PC-3 (cell line): ENCODE measurements at regions not wholly inside any gene's neighbourhood (a gene's known extent, or its start where the extent isn't known, plus 50 kb on each side); places are given as distances from the start of the nearest gene placed in this dataset.

ENCODE experiments used
- ATAC-seq: fragments of 200-7000 bp; cut with Tn5 transposase; 2 replicates; pipeline ENCODE4 v1.9.1; 2020; ENCODE audit warnings: mild to moderate bottlenecking, moderate library complexity
- BruUV-seq: library from RNA; stranded (reverse); fragments of 400-500 nt; replicated peaks from 2 replicates; lab custom pipeline; 2021; lab: Mats Ljungman, UMichigan
- CTCF ChIA-PET: fragments of 300-600 bp; sonication (Branson Sonifier 250); formaldehyde crosslinking; loops from one replicate; lab custom pipeline; 2022; ENCODE audit warnings: antibody characterized with exemption; lab: Charles Lee
- POLR2A ChIA-PET: fragments of 300-600 bp; sonication (Branson Sonifier 250); formaldehyde crosslinking; loops from one replicate; lab custom pipeline; 2022; ENCODE audit warnings: antibody characterized with exemption; ENCODE audit not compliant: unreplicated experiment; lab: Charles Lee
- DNase-seq: peaks from one replicate; pipeline ENCODE4 v3.0.0-alpha.2; 2015
- H2AFZ ChIP-seq: fragments of 300-600 bp; sonication (generic); 2 replicates; pipeline ENCODE4 v1.6.0; 2016; ENCODE audit warnings: antibody characterized with exemption, low read length
- H3F3A ChIP-seq: fragments of 300-600 bp; sonication (generic); one replicate; pipeline ENCODE4 v1.6.0; 2017; ENCODE audit warnings: antibody characterized with exemption, low read length, control low read depth, mild to moderate bottlenecking; ENCODE audit not compliant: unreplicated experiment
- H3K27ac ChIP-seq: fragments of 300-600 bp; sonication (generic); 2 replicates; pipeline ENCODE4 v1.5.1; 2016; ENCODE audit warnings: mild to moderate bottlenecking, low read length
- H3K27me3 ChIP-seq: fragments of 300-600 bp; sonication (generic); 2 replicates; pipeline ENCODE4 v1.6.1; 2016; ENCODE audit warnings: low read length, mixed read lengths
- H3K36me3 ChIP-seq: fragments of 300-600 bp; sonication (generic); 2 replicates; pipeline ENCODE4 v1.6.1; 2016; ENCODE audit warnings: low read depth, mixed run types, low read length, mixed read lengths
- H3K4me1 ChIP-seq: fragments of 300-600 bp; sonication (generic); 2 replicates; pipeline ENCODE4 v1.5.1; 2016; ENCODE audit warnings: low read length; ENCODE audit not compliant: insufficient read depth
- H3K4me2 ChIP-seq: fragments of 300-600 bp; sonication (generic); 2 replicates; pipeline ENCODE4 v1.6.0; 2016; ENCODE audit warnings: low read length
- H3K4me3 ChIP-seq: fragments of 300-600 bp; sonication (generic); 2 replicates; pipeline ENCODE4 v1.5.1; 2016; ENCODE audit warnings: mild to moderate bottlenecking, low read length, mixed read lengths
- H3K79me2 ChIP-seq: fragments of 300-600 bp; sonication (generic); 2 replicates; pipeline ENCODE4 v1.6.1; 2017; ENCODE audit warnings: low read length, mixed read lengths
- H3K9ac ChIP-seq: fragments of 300-600 bp; sonication (generic); 2 replicates; pipeline ENCODE4 v1.6.0; 2016; ENCODE audit warnings: mild to moderate bottlenecking, low read length
- H3K9me2 ChIP-seq: fragments of 300-600 bp; sonication (generic); replicated peaks from 2 replicates; pipeline ENCODE4 v1.6.1; 2016; ENCODE audit warnings: mixed run types, low read length, mixed read lengths
- H3K9me3 ChIP-seq: fragments of 300-600 bp; sonication (generic); 2 replicates; pipeline ENCODE4 v1.6.1; 2016; ENCODE audit warnings: low read length, mixed read lengths
- H4K20me1 ChIP-seq: fragments of 300-600 bp; sonication (generic); 2 replicates; pipeline ENCODE4 v1.6.1; 2016; ENCODE audit warnings: low read length, mixed read lengths
- CTCF ChIP-seq: fragments of 300-600 bp; sonication (generic); conservative IDR thresholded peaks from 2 replicates; pipeline ENCODE4 v1.5.1; 2017; ENCODE audit warnings: antibody characterized with exemption, low read depth, mild to moderate bottlenecking, low read length
- EZH2 ChIP-seq: fragments of 300-600 bp; sonication (generic); IDR thresholded peaks from one replicate; pipeline ENCODE4 v1.6.1; 2017; ENCODE audit warnings: antibody characterized with exemption, mild to moderate bottlenecking, low read length; ENCODE audit not compliant: unreplicated experiment
- EZH2phosphoT487 ChIP-seq: fragments of 300-600 bp; sonication (generic); IDR thresholded peaks from 2 replicates; pipeline ENCODE4 v1.6.1; 2018; ENCODE audit warnings: mild to moderate bottlenecking, antibody characterized with exemption, low read length, borderline replicate concordance
- intact Hi-C: fragments of 100-400 bp; cut with micrococcal nuclease; formaldehyde crosslinking; loops from 2 replicates; pipeline ENCODE4 v1.9.0; 2023

GRCh38 chr2:21256006-21256405 lies 132.2 kb downstream of the TDRD15 start:
- no TSS peak for BruUV-seq
- H3K9ac ChIP-seq = no peak overlapping the region
- no peak overlapping the region for H3K4me3 ChIP-seq
- DNase-seq = no peak
- no peaks in the 10 kb centered on the region for H3K36me3 ChIP-seq
- no peak overlapping the region for H2AFZ ChIP-seq
- no peak overlapping the region for H3K4me2 ChIP-seq
- no peaks in the 10 kb centered on the region for H3K27me3 ChIP-seq
- no peaks in the 10 kb centered on the region for H3F3A ChIP-seq
- POLR2A ChIA-PET = no interaction called here
- no peaks in the 10 kb centered on the region for H4K20me1 ChIP-seq
- CTCF ChIA-PET = no interaction called here
- no peak for TF ChIP-seq CTCF
- TF ChIP-seq EZH2 = no peak
- no peak for TF ChIP-seq EZH2phosphoT487
- intact Hi-C loops = no loop called here
- no peaks in the 10 kb centered on the region for H3K79me2 ChIP-seq
- no peaks in the 10 kb centered on the region for H3K9me3 ChIP-seq
- no peaks in the 10 kb centered on the region for H3K4me1 ChIP-seq
- H3K27ac ChIP-seq = no peak overlapping the region
- no peaks in the 10 kb centered on the region for H3K9me2 ChIP-seq
- ATAC-seq = no peak

GRCh38 chr2:21257621-21258020 lies 133.9 kb downstream of the TDRD15 start:
- Histone ChIP-seq H3K79me2 (no peaks in the 10 kb centered on the region), H3K27ac (no peak overlapping the region), H3K9me3 (no peaks in the 10 kb centered on the region), H3K4me2 (no peak overlapping the region), H3K9ac (no peak overlapping the region), H3F3A (no peaks in the 10 kb centered on the region), H3K4me3 (no peak overlapping the region), H4K20me1 (no peaks in the 10 kb centered on the region), H3K36me3 (no peaks in the 10 kb centered on the region), H3K4me1 (no peaks in the 10 kb centered on the region), H2AFZ (no peak overlapping the region), H3K9me2 (no peaks in the 10 kb centered on the region), H3K27me3 (no peaks in the 10 kb centered on the region)
- ATAC-seq (no peak), DNase-seq (no peak)
- CTCF ChIA-PET = no interaction called here
- POLR2A ChIA-PET = no interaction called here
- intact Hi-C loops = no loop called here
- TF ChIP-seq CTCF (no peak), EZH2phosphoT487 (no peak), EZH2 (no peak)
- no TSS peak for BruUV-seq

GRCh38 chr2:21258082-21258481 lies 134.3 kb downstream of the TDRD15 start:
- no peak overlapping the region for H2AFZ ChIP-seq
- BruUV-seq = no TSS peak
- DNase-seq (no peak), ATAC-seq (no peak)
- no peaks in the 10 kb centered on the region for H3K9me3 ChIP-seq
- H3K4me1 ChIP-seq = no peaks in the 10 kb centered on the region
- H3K4me3 ChIP-seq = no peak overlapping the region
- H3K4me2 ChIP-seq = no peak overlapping the region
- CTCF ChIA-PET = no interaction called here
- TF ChIP-seq EZH2phosphoT487 = no peak
- no peak for TF ChIP-seq CTCF
- TF ChIP-seq EZH2 = no peak
- no peaks in the 10 kb centered on the region for H3K36me3 ChIP-seq
- no peaks in the 10 kb centered on the region for H3K79me2 ChIP-seq
- no peaks in the 10 kb centered on the region for H3K9me2 ChIP-seq
- no peak overlapping the region for H3K9ac ChIP-seq
- no peak overlapping the region for H3K27ac ChIP-seq
- H3F3A ChIP-seq = no peaks in the 10 kb centered on the region
- POLR2A ChIA-PET = no interaction called here
- no peaks in the 10 kb centered on the region for H4K20me1 ChIP-seq
- intact Hi-C loops = no loop called here
- H3K27me3 ChIP-seq = no peaks in the 10 kb centered on the region
